ENCODE measurements at regions not wholly inside any gene's neighbourhood (a gene's known extent, or its start where the extent isn't known, plus 50 kb on each side); places are given as distances from the start of the nearest gene placed in this dataset.

DNA sequence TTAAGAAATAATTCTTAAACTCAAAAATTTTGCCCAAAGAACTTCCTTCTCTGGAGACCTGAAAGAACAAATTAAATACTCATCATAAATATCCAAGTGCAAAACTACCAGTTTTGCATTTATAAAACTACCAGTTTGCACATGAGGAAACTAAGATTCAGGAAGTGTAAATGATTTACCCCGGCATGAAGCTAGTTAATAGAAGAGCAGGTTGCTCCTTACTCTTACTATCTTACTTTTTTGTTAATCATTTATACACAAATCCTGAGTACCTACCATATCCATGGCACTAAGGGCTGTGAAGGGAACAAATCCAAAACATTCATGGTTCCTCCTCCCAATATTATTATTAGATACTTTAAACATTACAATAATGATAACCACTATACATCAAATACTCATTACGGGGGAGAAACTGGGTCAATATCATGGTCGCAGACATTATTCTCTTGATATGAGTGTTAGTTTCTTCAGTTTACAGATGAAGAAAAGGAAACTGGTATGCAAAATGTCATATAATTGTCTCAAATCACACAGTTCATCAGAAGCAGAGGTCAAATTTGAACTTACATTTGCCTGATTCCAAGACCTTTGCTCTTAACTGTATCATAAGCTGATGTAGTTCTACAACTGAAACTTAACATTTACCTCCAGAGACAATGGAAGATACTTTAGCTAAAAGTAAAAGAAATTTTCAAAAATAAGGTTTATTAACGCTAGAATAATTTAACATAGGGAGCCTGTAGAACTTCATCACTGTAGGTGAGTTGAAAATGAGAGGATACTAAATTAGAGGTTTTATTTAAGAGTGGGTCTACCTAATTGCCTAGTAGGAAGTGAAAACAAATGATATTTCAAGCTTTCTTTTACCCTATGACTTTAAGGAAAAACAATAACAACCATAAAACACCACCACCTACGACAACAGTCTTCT is 74.5 kb downstream of the FAM76B start:
- TF ChIP-seq NFIC (IDR thresholded peaks at IDR 0.05) (no peak), FOXM1 (IDR thresholded peaks at IDR 0.05; ENCODE audit: borderline replicate concordance, low read depth) (no peak), ZBTB7A (IDR thresholded peaks at IDR 0.05; ENCODE audit: low read depth) (no peak), EGR1 (IDR thresholded peaks at IDR 0.05) (no peak), TAF1 (IDR thresholded peaks at IDR 0.05; ENCODE audit: low read depth) (no peak), YY1 (IDR thresholded peaks at IDR 0.05; ENCODE audit: low read depth) (no peak)
- TF ChIP-seq, protein P1, sequence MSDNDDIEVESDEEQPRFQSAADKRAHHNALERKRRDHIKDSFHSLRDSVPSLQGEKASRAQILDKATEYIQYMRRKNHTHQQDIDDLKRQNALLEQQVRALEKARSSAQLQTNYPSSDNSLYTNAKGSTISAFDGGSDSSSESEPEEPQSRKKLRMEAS (IDR thresholded peaks at IDR 0.05) = no peak
- TF ChIP-seq, protein P2, sequence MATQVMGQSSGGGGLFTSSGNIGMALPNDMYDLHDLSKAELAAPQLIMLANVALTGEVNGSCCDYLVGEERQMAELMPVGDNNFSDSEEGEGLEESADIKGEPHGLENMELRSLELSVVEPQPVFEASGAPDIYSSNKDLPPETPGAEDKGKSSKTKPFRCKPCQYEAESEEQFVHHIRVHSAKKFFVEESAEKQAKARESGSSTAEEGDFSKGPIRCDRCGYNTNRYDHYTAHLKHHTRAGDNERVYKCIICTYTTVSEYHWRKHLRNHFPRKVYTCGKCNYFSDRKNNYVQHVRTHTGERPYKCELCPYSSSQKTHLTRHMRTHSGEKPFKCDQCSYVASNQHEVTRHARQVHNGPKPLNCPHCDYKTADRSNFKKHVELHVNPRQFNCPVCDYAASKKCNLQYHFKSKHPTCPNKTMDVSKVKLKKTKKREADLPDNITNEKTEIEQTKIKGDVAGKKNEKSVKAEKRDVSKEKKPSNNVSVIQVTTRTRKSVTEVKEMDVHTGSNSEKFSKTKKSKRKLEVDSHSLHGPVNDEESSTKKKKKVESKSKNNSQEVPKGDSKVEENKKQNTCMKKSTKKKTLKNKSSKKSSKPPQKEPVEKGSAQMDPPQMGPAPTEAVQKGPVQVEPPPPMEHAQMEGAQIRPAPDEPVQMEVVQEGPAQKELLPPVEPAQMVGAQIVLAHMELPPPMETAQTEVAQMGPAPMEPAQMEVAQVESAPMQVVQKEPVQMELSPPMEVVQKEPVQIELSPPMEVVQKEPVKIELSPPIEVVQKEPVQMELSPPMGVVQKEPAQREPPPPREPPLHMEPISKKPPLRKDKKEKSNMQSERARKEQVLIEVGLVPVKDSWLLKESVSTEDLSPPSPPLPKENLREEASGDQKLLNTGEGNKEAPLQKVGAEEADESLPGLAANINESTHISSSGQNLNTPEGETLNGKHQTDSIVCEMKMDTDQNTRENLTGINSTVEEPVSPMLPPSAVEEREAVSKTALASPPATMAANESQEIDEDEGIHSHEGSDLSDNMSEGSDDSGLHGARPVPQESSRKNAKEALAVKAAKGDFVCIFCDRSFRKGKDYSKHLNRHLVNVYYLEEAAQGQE (IDR thresholded peaks at IDR 0.05; ENCODE audit: low read depth) = no peak
- TF ChIP-seq, protein P3, sequence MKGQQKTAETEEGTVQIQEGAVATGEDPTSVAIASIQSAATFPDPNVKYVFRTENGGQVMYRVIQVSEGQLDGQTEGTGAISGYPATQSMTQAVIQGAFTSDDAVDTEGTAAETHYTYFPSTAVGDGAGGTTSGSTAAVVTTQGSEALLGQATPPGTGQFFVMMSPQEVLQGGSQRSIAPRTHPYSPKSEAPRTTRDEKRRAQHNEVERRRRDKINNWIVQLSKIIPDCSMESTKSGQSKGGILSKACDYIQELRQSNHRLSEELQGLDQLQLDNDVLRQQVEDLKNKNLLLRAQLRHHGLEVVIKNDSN (IDR thresholded peaks at IDR 0.05) = no peak
